ENCODE measurements at regions not wholly inside any gene's neighbourhood (a gene's known extent, or its start where the extent isn't known, plus 50 kb on each side); places are given as distances from the start of the nearest gene placed in this dataset.
"Not testable (repeated sequence)": the region's sequence is repeated elsewhere in the genome, so short reads cannot be mapped to it uniquely, and the experiment has no call there.

- Histone ChIP-seq H4K20me1 (no peaks in the 10 kb centered on the region), H3K9ac (no peak overlapping the region), H3K4me3 (no peak overlapping the region), H3K9me3 (no peaks in the 10 kb centered on the region), H3K27ac (no peak overlapping the region), H3K27me3 (no peaks in the 10 kb centered on the region), H3K4me1 (no peaks in the 10 kb centered on the region), H3K4me2 (no peak overlapping the region), H3K36me3 (no peaks in the 10 kb centered on the region)
- no peak for TF ChIP-seq Cebpa-rat (IDR thresholded peaks at IDR 0.05)
These were observed 575.6 kb downstream of the ARL4A start for GRCh38 chr7:13262929-13263530.

DNA sequence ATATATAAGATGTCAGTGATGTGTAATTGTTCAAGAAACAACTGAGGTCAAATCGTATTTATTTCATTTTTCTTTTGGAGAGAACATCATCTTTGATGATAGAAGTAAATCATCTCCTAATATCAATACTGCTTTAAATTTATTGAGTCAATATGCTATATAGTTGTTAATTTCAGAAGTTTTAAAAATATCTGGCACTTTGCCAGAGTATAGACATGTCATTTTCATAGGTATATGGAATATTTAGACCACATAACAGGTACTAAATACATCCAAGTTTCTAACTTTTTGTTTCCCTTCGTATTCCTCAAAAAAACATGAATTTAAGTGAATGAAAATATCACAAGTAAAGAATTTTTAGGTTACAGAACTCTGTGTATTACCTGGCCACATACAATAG is 577.8 kb downstream of the ARL4A start:
- H3K4me3 ChIP-seq, result no peak overlapping the region
- no peak for TF ChIP-seq Cebpa-rat (IDR thresholded peaks at IDR 0.05)
- no peaks in the 10 kb centered on the region for H3K36me3 ChIP-seq
- H4K20me1 ChIP-seq, result no peaks in the 10 kb centered on the region
- H3K9ac ChIP-seq, result no peak overlapping the region
- no peaks in the 10 kb centered on the region for H3K27me3 ChIP-seq
- H3K9me3 ChIP-seq, result no peaks in the 10 kb centered on the region
- no peak overlapping the region for H3K27ac ChIP-seq
- H3K4me2 ChIP-seq, result no peak overlapping the region
- no peaks in the 10 kb centered on the region for H3K4me1 ChIP-seq

DNA sequence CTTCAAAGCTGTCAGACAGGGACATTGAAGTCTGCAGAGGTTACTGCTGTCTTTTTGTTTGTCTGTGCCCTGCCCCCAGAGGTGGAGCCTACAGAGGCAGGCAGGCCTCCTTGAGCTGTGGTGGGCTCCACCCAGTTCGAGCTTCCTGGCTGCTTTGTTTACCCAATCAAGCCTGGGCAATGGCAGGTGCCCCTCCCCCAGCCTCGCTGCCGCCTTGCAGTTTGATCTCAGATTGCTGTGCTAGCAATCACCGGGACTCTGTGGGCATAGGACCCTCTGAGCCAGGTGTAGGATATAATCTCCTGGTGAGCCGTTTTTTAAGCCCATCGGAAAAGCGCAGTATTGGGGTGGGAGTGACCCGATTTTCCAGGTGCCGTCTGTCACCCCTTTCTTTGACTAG is 586.8 kb downstream of the ARL4A start:
- not testable (repeated sequence) for H3K4me3 ChIP-seq, H3K9me3 ChIP-seq, H3K4me1 ChIP-seq, H4K20me1 ChIP-seq, H3K9ac ChIP-seq, H3K27me3 ChIP-seq, H3K4me2 ChIP-seq, H3K27ac ChIP-seq, H3K36me3 ChIP-seq

DNA sequence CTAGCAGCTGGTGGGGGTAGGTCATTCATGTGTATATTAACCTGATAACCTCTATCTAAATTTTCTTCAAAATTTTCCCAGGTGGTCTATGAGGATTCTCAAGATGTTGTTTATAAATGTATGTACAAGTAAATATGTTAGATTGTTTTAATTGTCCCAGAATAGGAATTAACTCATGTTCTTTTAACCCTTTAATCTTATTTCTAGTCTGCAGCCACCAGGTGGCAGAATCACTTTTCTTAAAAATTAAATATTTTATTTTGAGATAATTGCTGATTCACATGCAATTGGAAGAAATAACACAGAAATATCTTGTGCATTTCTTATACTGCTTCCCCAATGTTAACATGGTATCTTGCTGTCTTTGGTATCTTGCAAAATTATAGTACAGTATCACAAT is 589.5 kb downstream of the ARL4A start:
- H3K4me2 ChIP-seq, result no peak overlapping the region

DNA sequence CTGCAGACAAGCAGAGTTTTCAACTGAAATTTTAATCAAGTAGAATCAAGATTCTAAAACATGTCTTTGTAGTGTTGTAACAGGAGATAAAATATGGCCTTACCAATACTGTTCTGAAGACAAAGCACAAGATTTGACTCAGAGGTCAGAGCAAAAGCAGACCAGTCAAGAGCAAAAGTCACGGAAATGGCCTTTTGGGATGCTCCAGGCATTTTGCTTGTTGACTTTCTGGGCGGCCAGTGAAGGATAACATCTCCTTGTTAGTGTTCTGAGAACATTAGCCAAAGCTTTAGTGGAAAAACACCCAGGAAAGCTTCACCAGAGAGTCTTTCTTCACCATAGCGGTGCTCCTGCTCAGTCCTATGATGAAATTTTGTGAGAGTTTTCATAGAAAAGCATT is 590.6 kb downstream of the ARL4A start:
- H3K4me3 ChIP-seq, result no peak overlapping the region
- H4K20me1 ChIP-seq, result no peaks in the 10 kb centered on the region
- no peaks in the 10 kb centered on the region for H3K27me3 ChIP-seq
- no peaks in the 10 kb centered on the region for H3K9me3 ChIP-seq
- H3K9ac ChIP-seq, result no peak overlapping the region
- no peaks in the 10 kb centered on the region for H3K4me1 ChIP-seq
- H3K4me2 ChIP-seq, result no peak overlapping the region
- no peaks in the 10 kb centered on the region for H3K36me3 ChIP-seq
- no peak for TF ChIP-seq Cebpa-rat (IDR thresholded peaks at IDR 0.05)
- H3K27ac ChIP-seq, result no peak overlapping the region

More for the DNA sequence above, 589.5 kb downstream of the ARL4A start:
- TF ChIP-seq Cebpa-rat (IDR thresholded peaks at IDR 0.05), result no peak
- Histone ChIP-seq H3K27me3 (no peaks in the 10 kb centered on the region), H3K27ac (no peak overlapping the region), H3K4me1 (no peaks in the 10 kb centered on the region), H3K4me3 (no peak overlapping the region), H3K9me3 (no peaks in the 10 kb centered on the region), H3K9ac (no peak overlapping the region), H4K20me1 (no peaks in the 10 kb centered on the region), H3K36me3 (no peaks in the 10 kb centered on the region)

DNA sequence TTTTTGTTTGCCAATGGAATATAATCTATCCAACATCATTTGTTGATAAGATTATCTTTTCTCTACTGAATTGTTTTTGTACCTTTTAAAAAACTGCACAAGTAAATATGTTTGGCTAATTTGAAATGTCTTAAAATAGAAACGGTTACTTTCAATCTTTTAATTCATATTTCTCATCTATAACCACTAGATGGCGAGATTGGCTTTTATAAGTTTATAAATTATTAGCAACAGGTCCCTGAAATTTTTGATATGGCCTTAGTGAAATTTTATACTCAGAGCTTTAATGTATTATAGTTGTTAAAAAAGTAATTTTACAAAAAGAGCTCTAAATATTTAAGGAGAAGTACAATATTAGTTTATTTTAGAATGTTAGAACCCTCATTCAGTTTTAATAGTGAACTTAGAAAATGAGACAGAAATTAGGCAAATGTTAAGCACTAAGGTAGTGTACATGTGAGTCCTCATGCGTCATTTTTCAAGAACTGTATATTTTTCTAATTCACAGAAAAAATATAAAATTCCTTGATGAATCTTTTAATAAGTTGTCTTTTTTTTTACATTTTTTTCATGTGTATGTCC is 592.5 kb downstream of the ARL4A start:
- H3K9me3 ChIP-seq, result no peaks in the 10 kb centered on the region
- H3K27me3 ChIP-seq, result no peaks in the 10 kb centered on the region
- no peaks in the 10 kb centered on the region for H4K20me1 ChIP-seq
- H3K4me2 ChIP-seq, result no peak overlapping the region
- no peak overlapping the region for H3K27ac ChIP-seq
- no peaks in the 10 kb centered on the region for H3K36me3 ChIP-seq
- H3K9ac ChIP-seq, result no peak overlapping the region
- no peaks in the 10 kb centered on the region for H3K4me1 ChIP-seq
- no peak overlapping the region for H3K4me3 ChIP-seq
- no peak for TF ChIP-seq Cebpa-rat (IDR thresholded peaks at IDR 0.05)

- Histone ChIP-seq H4K20me1 (no peaks in the 10 kb centered on the region), H3K27ac (no peak overlapping the region), H3K9ac (no peak overlapping the region), H3K36me3 (no peaks in the 10 kb centered on the region), H3K4me3 (no peak overlapping the region), H3K4me1 (no peaks in the 10 kb centered on the region), H3K4me2 (no peak overlapping the region), H3K27me3 (no peaks in the 10 kb centered on the region), H3K9me3 (no peaks in the 10 kb centered on the region)
- no peak for TF ChIP-seq Cebpa-rat (IDR thresholded peaks at IDR 0.05)
These were observed 595.0 kb downstream of the ARL4A start for GRCh38 chr7:13282377-13282980.

- no peak overlapping the region for H3K4me2 ChIP-seq
- no peak overlapping the region for H3K4me3 ChIP-seq
These were observed 599.5 kb downstream of the ARL4A start for GRCh38 chr7:13286916-13287315.

GRCh38 chr7:13288516-13288915 is 601.1 kb downstream of the ARL4A start:
- Histone ChIP-seq H3K27ac (no peak overlapping the region), H3K36me3 (no peaks in the 10 kb centered on the region), H3K27me3 (no peaks in the 10 kb centered on the region), H4K20me1 (no peaks in the 10 kb centered on the region), H3K9me3 (no peaks in the 10 kb centered on the region), H3K9ac (no peak overlapping the region), H3K4me1 (no peaks in the 10 kb centered on the region), H3K4me2 (no peak overlapping the region), H3K4me3 (no peak overlapping the region)
- no peak for TF ChIP-seq Cebpa-rat (IDR thresholded peaks at IDR 0.05)

More at GRCh38 chr7:13286916-13287315, 599.5 kb downstream of the ARL4A start:
- Histone ChIP-seq H3K27ac (no peak overlapping the region), H3K4me1 (no peaks in the 10 kb centered on the region), H3K36me3 (no peaks in the 10 kb centered on the region), H3K9ac (no peak overlapping the region), H3K9me3 (no peaks in the 10 kb centered on the region), H4K20me1 (no peaks in the 10 kb centered on the region), H3K27me3 (no peaks in the 10 kb centered on the region)
- no peak for TF ChIP-seq Cebpa-rat (IDR thresholded peaks at IDR 0.05)

- Histone ChIP-seq H4K20me1 (no peaks in the 10 kb centered on the region), H3K4me1 (no peaks in the 10 kb centered on the region), H3K9me3 (no peaks in the 10 kb centered on the region), H3K4me2 (no peak overlapping the region), H3K27ac (no peak overlapping the region), H3K27me3 (no peaks in the 10 kb centered on the region), H3K36me3 (no peaks in the 10 kb centered on the region), H3K4me3 (no peak overlapping the region), H3K9ac (no peak overlapping the region)
- no peak for TF ChIP-seq Cebpa-rat (IDR thresholded peaks at IDR 0.05)
These were observed 603.5 kb downstream of the ARL4A start for GRCh38 chr7:13290975-13291374.

Data from BLaER1 (cell line).